ENCODE measurements at regions not wholly inside any gene's neighbourhood (a gene's known extent, or its start where the extent isn't known, plus 50 kb on each side); places are given as distances from the start of the nearest gene placed in this dataset.

GRCh38 chr2:41736586-41736985 is 311.2 kb upstream of the PKDCC start:
- TF ChIP-seq CTCF (conservative IDR thresholded peaks at IDR 0.05; ENCODE audit: low read depth, low read length) = no peak
- DNase-seq (ENCODE audit: low read depth) = no peak
- no peak overlapping the region for H3K4me3 ChIP-seq (ENCODE audit: low read length)

GRCh38 chr2:41737888-41738287 is 309.9 kb upstream of the PKDCC start:
- no peak for DNase-seq (ENCODE audit: low read depth)
- no peak for TF ChIP-seq CTCF (conservative IDR thresholded peaks at IDR 0.05; ENCODE audit: low read depth, low read length)
- no peak overlapping the region for H3K4me3 ChIP-seq (ENCODE audit: low read length)

DNA sequence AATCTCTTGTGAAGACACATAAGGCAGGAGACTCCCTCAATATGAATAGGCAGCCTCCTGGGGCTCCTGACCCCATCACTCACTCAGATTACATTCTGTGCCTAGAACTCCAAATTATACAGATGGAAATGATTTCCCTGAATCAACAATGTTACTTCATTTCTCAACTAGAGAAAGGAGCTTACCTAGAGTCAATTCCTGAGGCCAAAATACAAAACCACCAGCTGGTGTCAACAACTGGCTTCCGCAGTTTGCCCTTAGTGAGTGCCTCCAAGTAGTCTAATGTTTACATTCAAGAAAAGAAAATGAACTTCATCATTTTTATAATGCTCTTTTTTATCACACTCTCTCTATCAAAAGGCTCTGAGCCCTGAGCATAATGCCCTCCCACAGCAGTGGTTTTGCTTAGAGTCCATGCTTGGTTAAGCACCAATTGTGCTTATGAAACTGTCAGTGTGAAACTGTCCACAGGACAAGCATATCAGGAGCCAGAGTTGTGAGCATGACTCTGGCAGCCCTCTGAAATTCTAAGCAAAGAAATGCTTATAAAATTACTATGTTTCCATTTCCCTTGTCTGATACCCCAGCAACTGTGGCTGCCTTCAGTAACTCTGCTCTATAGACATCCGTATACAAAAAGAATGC is 305.7 kb upstream of the PKDCC start:
- DNase-seq (ENCODE audit: low read depth) = no peak
- no peak overlapping the region for H3K4me3 ChIP-seq (ENCODE audit: low read length)
- TF ChIP-seq CTCF (conservative IDR thresholded peaks at IDR 0.05; ENCODE audit: low read depth, low read length) = no peak

GRCh38 chr2:41743324-41743723 is 304.5 kb upstream of the PKDCC start:
- no peak overlapping the region for H3K4me3 ChIP-seq (ENCODE audit: low read length)
- TF ChIP-seq CTCF (conservative IDR thresholded peaks at IDR 0.05; ENCODE audit: low read depth, low read length) = no peak
- DNase-seq (ENCODE audit: low read depth) = no peak

DNA sequence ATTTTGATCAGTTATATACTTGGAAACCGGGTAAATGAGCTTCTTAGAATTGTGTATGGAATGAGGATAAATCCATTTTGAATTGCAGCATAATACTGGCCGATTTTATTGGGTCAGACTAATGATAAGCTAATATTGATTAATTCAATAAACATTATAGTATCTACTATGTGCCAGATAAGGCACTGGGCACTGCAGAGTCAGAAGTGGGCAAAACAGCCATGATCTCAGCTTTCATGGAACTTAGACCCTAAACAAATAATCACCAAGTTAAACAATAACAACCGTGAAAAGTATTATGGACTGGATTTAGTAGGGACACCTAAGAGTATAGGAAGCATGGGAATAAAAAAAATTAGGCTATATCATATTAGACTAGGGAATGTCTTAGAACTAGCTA is 297.0 kb upstream of the PKDCC start:
- TF ChIP-seq CTCF (conservative IDR thresholded peaks at IDR 0.05; ENCODE audit: low read depth, low read length) = no peak
- DNase-seq (ENCODE audit: low read depth) = no peak
- H3K4me3 ChIP-seq (ENCODE audit: low read length) = no peak overlapping the region

GRCh38 chr2:41759880-41760279 is 287.9 kb upstream of the PKDCC start:
- H3K4me3 ChIP-seq (ENCODE audit: low read length) = no peak overlapping the region
- TF ChIP-seq CTCF (conservative IDR thresholded peaks at IDR 0.05; ENCODE audit: low read depth, low read length) = no peak
- DNase-seq (ENCODE audit: low read depth) = no peak

DNA sequence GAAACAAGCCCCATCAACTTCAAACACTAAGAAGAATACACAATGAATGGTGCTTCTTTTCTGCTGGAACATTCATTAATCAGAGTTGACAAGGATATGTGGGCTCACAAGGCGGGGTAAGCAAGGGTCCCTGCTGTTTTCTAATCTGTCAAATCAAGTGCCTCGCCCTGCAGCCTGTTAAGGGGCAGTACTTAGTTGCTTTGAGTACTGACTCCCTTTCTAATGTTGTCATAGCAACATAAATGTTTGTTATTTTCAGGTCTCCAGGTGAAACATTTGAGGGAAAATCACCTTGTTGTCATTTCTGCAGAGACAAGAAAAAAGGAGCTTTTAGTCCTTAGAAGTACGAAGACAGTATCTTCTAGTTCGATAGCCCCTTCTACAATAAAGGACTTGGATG is 284.7 kb upstream of the PKDCC start:
- TF ChIP-seq CTCF (conservative IDR thresholded peaks at IDR 0.05; ENCODE audit: low read depth, low read length) = no peak
- no peak overlapping the region for H3K4me3 ChIP-seq (ENCODE audit: low read length)
- no peak for DNase-seq (ENCODE audit: low read depth)

Data from retinal pigment epithelial cell (primary cell).